Activated naive CD4-positive, alpha-beta T cell treated with anti-CD3 and anti-CD28 coated beads, Interleukin-2, amount 50 U/mL, for 72 hours (primary cell): ENCODE measurements at regions not wholly inside any gene's neighbourhood (a gene's known extent, or its start where the extent isn't known, plus 50 kb on each side); places are given as distances from the start of the nearest gene placed in this dataset.
A peak's percentile ranks its signal among the peaks of the same experiment; 100 is the strongest.
"Not testable (repeated sequence)": the region's sequence is repeated elsewhere in the genome, so short reads cannot be mapped to it uniquely, and the experiment has no call there.

Source experiments
- ATAC-seq, 2 donors: fragments of 150-1000 bp; cut with Tn5 transposase; 2 replicates each; pipeline ENCODE4 v1.10.0; 2021; ENCODE audit warnings: mild to moderate bottlenecking in 2 of 2, moderate library complexity in 2 of 2
- DNase-seq, 2 donors: peaks; one replicate each; pipeline ENCODE4 v3.0.0; 2021 to 2022; ENCODE audit warnings: low spot score in 2 of 2
- H3K27ac Mint-ChIP-seq, 2 donors: one replicate each; pipeline ENCODE4 v1.8.0; 2022; ENCODE audit warnings: mild to moderate bottlenecking in 2 of 2, mixed read lengths in 2 of 2
- H3K36me3 Mint-ChIP-seq, 2 donors: one replicate each; pipeline ENCODE4 v1.8.0; 2022; ENCODE audit warnings: mixed read lengths in 2 of 2
- H3K9me3 Mint-ChIP-seq, 2 donors: one replicate each; pipeline ENCODE4 v1.8.0; 2022; ENCODE audit warnings: mixed read lengths in 2 of 2

GRCh38 chr16:21368973-21369942, 91.2 kb upstream of the CRYM start:
- not testable (repeated sequence) for H3K36me3 Mint-ChIP-seq, DNase-seq, H3K9me3 Mint-ChIP-seq, H3K27ac Mint-ChIP-seq, ATAC-seq

GRCh38 chr16:21367733-21368421, 89.8 kb upstream of the CRYM start:
- not testable (repeated sequence) for H3K9me3 Mint-ChIP-seq, H3K27ac Mint-ChIP-seq, DNase-seq, ATAC-seq, H3K36me3 Mint-ChIP-seq

- H3K27ac Mint-ChIP-seq, H3K9me3 Mint-ChIP-seq, H3K36me3 Mint-ChIP-seq: not testable (repeated sequence)
- ATAC-seq, result peak; percentile 85 to 90
- DNase-seq, result peak in 1 of 2 donors; percentile 17
These were observed 88.9 kb upstream of the CRYM start for GRCh38 chr16:21366998-21367397.

- ATAC-seq, result peak in 1 of 2 donors; percentile 59
- not testable (repeated sequence) for H3K27ac Mint-ChIP-seq, H3K9me3 Mint-ChIP-seq, DNase-seq, H3K36me3 Mint-ChIP-seq
These were observed 87.5 kb upstream of the CRYM start for GRCh38 chr16:21365541-21365940.

GRCh38 chr16:21363550-21364223, 85.6 kb upstream of the CRYM start:
- not testable (repeated sequence) for H3K9me3 Mint-ChIP-seq, H3K27ac Mint-ChIP-seq, DNase-seq, ATAC-seq, H3K36me3 Mint-ChIP-seq

GRCh38 chr16:21361612-21362227, 83.6 kb upstream of the CRYM start:
- H3K27ac Mint-ChIP-seq, H3K9me3 Mint-ChIP-seq, ATAC-seq, DNase-seq, H3K36me3 Mint-ChIP-seq: not testable (repeated sequence)

- not testable (repeated sequence) for H3K9me3 Mint-ChIP-seq, H3K36me3 Mint-ChIP-seq, H3K27ac Mint-ChIP-seq, DNase-seq
- peak in 1 of 2 donors; percentile 79 for ATAC-seq
These were observed 83.0 kb upstream of the CRYM start for GRCh38 chr16:21361045-21361444.

GRCh38 chr16:21359513-21359912, 81.4 kb upstream of the CRYM start:
- H3K27ac Mint-ChIP-seq, H3K36me3 Mint-ChIP-seq, H3K9me3 Mint-ChIP-seq, DNase-seq: not testable (repeated sequence)
- peak in 1 of 2 donors; percentile 49 for ATAC-seq

GRCh38 chr16:21358261-21358795, 80.2 kb upstream of the CRYM start:
- not testable (repeated sequence) for H3K27ac Mint-ChIP-seq, H3K9me3 Mint-ChIP-seq, ATAC-seq, H3K36me3 Mint-ChIP-seq
- DNase-seq, result peak in 1 of 2 donors; percentile 44

GRCh38 chr16:21356308-21356707, 78.2 kb upstream of the CRYM start:
- DNase-seq (peak in 1 of 2 donors; percentile 26), ATAC-seq (peak in 1 of 2 donors; percentile 14)
- H3K27ac Mint-ChIP-seq, H3K9me3 Mint-ChIP-seq, H3K36me3 Mint-ChIP-seq: not testable (repeated sequence)

- ATAC-seq, DNase-seq, H3K9me3 Mint-ChIP-seq, H3K27ac Mint-ChIP-seq, H3K36me3 Mint-ChIP-seq: not testable (repeated sequence)
These were observed 73.3 kb upstream of the CRYM start for GRCh38 chr16:21351433-21351832.

- not testable (repeated sequence) for H3K36me3 Mint-ChIP-seq, H3K9me3 Mint-ChIP-seq, ATAC-seq, DNase-seq
- peak overlapping the region in 1 of 2 donors; percentile 24 for H3K27ac Mint-ChIP-seq
These were observed 72.8 kb upstream of the CRYM start for GRCh38 chr16:21350851-21351250.

GRCh38 chr16:21349336-21349735, 71.2 kb upstream of the CRYM start:
- not testable (repeated sequence) for DNase-seq, H3K9me3 Mint-ChIP-seq, ATAC-seq, H3K36me3 Mint-ChIP-seq, H3K27ac Mint-ChIP-seq

GRCh38 chr16:21348815-21349214, 70.7 kb upstream of the CRYM start:
- not testable (repeated sequence) for H3K36me3 Mint-ChIP-seq, H3K27ac Mint-ChIP-seq, DNase-seq, H3K9me3 Mint-ChIP-seq, ATAC-seq

- DNase-seq, H3K27ac Mint-ChIP-seq, H3K9me3 Mint-ChIP-seq, H3K36me3 Mint-ChIP-seq, ATAC-seq: not testable (repeated sequence)
These were observed 69.4 kb upstream of the CRYM start for GRCh38 chr16:21347538-21347937.

GRCh38 chr16:21346756-21347491, 68.8 kb upstream of the CRYM start:
- ATAC-seq, H3K36me3 Mint-ChIP-seq, H3K27ac Mint-ChIP-seq, H3K9me3 Mint-ChIP-seq, DNase-seq: not testable (repeated sequence)
